HG03064 (cell line): ENCODE measurements at regions not wholly inside any gene's neighbourhood (a gene's known extent, or its start where the extent isn't known, plus 50 kb on each side); places are given as distances from the start of the nearest gene placed in this dataset.

Source experiments
- ATAC-seq: cut with Tn5 transposase; IDR thresholded peaks from one replicate; pipeline ENCODE4 v1.9.1; 2021; ENCODE audit warnings: low read depth; ENCODE audit not compliant: unreplicated experiment

DNA sequence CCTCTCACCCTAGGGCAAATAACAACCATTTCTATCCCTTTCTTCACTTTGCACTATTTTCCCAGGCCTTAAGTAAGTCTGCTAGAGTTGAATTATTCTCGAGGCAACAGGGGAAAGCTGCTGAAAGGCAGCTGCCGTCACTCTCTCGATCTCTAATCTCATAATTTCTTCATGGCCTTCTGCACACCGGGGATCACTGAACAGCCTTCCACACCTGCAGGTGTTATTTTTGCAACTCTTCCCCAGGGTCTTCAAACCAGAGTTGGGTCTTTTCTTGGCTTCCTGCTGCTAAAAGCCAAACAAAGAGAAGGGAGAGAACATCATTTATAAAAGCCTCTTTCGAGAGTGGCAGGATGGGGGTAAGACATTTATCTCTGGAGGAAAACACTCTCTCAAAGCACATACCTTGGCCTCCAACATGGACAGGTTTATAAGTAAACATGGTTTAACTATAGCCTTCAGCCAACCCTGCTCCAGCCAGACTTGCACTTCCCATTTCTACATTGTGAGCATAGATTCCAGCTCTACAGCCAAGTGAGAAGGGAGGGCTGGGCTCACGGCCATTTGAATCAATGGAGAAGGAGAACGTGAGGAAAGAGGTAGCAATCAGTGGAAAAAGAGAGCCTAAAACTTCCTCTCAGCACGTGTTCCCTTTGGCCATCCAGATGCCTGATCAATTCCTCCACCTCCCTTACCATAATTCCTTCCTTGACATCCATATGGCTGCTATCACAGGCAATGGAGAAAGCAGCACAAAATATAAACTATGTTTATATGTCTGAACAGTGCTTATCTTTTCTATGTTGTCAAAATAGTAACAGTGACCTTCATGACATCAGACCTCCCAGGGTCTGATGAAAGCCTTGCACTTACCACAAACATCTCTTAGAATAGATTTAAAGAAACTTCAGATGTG is 464.9 kb downstream of the TLE1 start:
- ATAC-seq, result no peak

DNA sequence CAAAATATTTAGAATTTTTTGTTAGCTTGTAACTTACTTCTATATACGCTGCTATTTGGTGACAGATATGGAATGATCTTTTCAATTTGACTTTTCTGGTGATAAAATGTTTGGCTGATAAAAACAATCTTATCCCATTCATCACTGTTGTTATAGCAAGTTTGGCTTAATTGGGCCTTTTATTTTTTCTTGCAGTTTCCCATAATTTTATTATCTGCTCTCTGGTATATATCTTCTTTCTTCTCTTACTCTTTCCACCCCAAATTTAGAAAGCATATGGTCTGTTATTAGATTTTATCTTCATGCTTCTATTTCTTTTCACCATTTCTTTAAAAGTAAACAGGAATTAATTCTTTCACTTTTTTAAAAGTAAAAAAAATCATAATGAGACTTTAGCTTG is 474.4 kb downstream of the TLE1 start:
- no peak for ATAC-seq

DNA sequence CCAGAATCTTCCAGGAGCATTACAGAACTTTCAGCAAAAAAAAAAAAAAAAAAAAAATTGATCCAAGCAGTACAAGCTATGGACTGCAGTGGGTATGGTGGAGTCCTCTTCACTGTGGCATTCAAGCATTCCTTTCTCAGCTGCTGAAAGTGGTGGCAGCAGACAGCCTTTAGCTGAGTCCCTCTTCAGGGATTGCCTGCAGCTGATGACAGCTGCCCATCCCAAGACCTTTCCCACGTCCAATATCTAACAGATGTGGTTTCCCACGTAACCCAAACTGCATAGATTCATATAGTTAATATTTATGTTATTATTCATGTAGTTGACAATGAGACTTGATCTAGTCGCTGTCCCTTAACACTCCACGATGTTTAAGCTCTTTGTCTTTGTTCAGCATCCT is 475.9 kb downstream of the TLE1 start:
- no peak for ATAC-seq

DNA sequence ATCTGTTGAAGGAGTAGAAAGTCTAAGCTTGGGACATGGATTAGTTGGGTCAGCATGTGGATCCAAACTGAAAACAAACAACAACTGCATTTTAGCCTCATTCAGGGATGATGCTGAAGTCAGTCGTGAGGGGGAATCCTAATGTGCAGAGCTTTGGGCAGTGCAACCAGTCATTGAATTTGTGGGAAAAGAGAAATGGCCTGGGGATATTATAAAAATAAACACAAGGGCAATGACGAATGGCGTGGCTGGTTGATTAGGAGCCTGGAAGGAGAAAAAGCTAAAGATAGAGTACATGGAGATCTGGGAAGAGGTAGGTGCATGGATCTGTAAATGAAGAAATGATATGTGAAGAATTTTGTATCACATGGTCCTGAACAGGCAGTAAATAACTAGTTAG is 477.6 kb downstream of the TLE1 start:
- no peak for ATAC-seq

DNA sequence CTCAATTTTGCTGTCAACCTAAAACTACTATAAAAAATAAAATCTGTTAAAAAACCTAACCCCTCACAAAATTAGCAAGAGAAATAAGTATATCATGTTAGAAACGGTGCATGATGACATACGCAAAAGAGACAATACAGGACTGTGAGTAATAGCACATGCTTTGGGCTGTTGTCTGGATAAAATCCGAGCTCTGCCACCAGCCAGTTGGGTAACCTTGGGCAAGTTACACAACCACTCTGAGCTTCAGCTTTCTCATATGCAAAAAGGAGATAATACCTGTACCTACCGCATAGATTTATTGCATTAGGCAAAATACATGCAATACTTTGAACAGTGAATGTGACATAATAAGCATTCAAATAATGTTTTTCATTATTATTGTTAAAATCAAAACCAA is 481.7 kb downstream of the TLE1 start:
- no peak for ATAC-seq

DNA sequence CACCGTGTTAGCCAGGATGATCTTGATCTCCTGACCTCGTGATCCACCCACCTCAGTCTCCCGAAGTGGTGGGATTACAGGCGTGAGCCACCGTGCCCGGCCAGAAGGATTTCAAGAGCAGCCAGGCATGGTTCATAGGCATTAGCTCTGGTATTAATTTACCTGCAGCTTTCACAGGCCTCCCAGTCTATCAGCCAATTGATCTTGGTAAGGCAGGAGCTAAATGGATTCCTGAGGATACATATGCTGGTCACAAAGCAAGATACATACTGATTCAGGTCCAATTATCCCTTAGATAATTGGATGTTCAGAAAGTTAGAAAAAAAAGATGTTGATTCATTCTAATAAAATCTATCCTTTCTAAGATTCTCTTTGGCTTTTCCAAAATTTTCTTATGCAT is 487.1 kb downstream of the TLE1 start:
- ATAC-seq, result no peak

DNA sequence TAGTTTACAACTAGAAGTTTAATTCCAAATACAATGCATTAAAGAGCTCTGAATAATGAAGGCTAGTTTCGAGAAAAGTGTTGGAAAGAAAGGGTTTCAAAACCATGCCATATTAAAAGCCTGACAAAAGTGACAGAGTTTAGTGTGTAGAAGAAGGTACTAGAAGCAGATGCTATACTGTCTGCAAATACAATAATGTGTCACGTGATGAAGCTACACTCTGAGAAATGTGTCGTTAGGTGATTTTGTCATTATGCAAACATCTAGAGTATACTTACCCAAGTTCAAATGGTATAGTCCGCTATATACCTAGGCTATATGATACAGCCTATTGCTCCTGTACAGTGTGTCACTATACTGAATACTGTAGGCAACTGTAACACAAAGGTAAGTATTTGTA is 494.1 kb downstream of the TLE1 start:
- no peak for ATAC-seq

DNA sequence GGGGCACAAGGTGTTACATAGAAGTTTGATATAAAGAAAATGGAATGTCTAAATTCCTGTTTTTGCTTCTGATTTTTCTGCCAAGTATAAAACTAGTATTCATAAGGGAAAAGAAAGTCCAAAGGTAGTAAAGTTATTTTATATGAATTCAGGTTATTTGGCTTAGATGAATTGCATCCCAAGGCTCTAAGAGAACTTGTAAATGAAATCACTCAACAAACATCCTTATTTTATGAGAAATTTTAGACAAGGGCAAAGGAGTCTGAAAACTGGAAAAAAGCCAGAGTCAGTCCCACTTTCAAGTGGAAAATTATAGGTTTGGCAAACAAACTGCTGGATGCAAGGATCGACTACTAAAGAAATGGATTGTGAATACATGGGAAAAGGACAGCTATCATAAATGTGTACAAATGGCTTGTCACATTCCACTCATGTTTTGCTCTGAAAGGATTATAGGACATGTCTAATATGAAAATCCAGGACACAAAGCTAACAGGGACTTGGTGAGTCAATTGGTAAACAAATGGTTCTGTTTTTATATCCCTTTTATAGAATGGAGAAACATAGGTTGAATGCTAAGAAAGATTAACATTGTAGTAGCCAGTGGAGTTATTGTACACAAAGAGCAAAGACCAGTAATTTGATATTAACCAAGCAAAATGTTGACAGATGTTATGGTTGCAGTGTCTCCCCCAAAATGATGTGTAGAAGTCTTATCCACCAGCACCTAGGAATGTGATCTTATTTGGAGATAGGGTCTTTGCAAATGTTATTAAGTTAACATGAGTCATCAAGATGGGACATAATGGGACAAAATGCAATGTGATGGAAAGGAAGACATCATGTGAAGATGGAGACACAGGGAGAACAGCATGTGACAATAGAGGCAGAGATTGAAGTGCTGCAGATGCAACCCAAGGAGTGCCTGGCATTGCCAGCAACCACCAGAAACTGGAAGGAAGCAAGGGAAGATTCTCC is 495.7 kb downstream of the TLE1 start:
- no peak for ATAC-seq

DNA sequence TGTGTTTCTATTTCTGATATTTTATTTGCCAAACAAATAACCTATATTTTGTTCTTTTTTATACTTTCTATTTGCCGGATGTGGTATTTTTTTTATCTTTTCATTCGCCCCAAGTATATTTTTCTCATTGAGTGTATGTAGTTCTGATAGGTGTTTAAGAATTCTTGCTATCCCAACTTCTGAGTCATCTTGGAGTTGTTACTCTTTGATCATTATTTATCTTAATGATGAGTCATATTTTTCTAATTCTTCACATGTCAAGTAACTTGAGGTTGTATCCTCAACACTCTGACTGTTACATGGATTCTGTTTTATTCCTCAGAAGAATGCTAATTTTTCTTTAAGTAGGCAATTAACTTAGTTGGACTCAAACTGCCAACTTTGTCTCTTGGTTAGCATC is 498.1 kb downstream of the TLE1 start:
- ATAC-seq, result no peak

DNA sequence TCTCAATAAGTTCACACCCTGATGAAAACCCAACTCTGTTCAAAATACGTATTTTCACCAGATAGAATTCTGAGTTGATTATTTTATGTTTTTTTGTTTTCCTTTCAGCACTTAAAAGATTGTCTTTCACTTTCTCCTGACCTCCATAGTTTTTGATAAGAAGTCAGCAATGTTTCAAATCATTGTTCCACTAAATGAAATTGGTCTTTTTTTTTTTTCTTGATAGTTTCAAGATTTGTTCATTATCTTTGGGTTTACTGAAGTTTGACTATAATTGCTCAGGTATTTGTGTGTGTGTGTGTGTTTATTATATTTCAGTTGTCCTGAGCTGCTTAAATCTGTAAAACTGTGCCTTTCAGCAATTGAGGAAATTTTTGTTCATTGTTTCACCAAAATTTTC is 498.7 kb downstream of the TLE1 start:
- ATAC-seq, result no peak

DNA sequence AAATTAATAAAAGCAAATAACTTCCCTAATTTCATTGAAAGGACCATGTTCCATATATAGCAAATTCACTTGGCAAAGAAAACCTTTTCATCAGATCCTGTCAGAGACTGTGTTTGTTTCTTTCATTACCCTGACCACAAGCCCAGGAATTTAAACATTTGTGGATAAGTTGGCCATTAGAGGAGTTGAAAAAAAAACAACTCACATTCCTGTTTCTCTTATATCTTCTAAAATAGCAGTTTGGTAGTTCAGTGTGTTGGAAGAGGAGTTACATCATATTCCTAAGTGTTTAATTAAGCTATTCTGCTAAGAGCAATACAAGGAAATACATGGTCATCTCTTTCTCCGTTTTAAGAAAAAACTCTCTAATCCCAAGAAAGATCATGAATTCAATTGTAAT is 505.6 kb downstream of the TLE1 start:
- no peak for ATAC-seq

DNA sequence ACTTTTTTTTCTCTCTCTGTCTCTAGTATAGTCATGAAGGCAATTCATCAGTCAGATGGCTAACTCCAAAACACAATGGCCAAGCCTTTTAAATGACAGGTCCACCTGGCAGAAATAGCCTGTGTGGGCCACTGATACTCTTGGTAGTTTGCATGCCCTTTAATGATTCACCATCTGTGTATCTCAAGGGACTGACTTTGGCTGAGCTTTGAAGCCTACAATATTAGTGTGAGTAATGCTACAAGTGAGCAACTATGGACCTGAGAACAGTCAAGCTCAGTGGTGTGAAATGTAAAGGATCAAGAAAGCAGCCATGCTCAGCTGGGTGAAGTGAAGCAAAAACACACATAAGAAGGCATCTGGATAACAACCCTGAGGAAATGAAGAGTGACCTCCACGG is 506.9 kb downstream of the TLE1 start:
- ATAC-seq, result no peak

DNA sequence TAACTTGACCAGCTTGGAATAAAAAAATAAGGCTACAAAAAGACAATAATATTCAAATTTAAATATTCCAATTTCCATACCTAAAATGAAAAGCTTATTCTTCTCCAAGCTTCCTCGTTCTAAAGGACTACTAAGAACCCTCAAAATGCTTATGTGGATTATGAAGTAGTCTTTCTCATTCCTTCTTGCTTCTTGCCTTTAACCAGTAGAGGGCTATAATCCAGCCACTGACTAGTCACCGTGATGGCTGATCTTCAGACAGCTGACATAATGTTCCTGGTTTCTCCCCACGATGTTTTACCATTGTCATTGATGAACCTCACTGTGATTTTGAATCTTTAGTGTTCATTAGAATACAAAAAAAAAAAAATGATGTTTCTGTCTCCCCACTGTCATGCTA is 515.3 kb downstream of the TLE1 start:
- ATAC-seq, result no peak

DNA sequence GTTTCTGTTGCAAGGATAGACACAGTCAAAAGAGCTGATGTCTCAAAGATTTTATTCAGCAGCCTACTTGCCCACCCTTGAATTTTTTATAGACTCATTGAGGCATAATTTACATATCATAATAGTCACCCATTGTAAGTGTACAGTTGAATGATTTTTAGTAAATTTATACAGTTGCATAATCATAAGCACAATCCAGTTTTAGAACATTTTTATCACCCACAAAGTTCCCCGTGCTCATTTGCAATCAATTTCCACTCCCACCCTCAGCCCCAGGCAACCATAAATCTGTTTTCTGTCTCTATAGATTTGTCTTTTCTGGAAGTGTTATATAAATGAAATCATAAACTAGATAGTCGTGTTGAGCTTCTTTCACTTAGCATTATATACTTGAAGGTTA is 517.7 kb downstream of the TLE1 start:
- no peak for ATAC-seq

DNA sequence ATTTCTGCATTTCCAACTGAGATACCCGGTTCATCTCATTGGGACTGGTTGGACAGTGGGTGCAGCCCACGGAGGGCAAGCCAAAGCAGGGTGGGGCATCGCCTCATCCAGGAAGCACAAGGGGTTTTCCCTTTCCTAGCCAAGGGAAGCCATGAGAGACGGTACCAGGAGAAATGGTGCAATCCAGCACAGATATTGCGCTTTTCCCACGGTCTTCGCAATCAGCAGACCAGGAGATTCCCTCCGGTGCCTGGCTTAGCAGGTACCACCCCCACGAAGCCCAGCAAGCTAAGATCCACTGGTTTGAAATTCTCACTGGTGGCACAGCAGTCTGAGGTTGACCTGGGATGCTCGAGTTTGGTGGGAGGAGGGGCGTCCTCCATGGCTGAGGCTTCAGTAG is 527.0 kb downstream of the TLE1 start:
- no peak for ATAC-seq

DNA sequence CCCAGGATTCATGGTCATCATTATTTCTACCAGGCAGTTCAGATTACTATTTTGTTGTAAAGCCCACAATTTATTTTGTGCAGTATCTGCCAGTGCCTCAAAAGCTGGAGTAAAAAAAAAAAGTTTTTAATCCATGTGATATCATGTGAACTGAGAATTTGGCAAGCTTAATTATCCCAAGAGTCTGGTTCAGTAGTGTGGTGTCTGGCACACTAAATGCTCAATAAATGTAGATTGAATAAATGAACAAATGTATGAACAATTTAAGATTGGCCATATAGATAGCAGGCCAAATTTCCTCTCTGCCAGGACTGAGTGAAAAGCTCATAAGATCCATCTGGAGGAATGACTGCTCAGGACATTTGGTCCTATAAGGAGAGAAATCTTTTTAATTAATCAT is 533.0 kb downstream of the TLE1 start:
- ATAC-seq, result no peak

DNA sequence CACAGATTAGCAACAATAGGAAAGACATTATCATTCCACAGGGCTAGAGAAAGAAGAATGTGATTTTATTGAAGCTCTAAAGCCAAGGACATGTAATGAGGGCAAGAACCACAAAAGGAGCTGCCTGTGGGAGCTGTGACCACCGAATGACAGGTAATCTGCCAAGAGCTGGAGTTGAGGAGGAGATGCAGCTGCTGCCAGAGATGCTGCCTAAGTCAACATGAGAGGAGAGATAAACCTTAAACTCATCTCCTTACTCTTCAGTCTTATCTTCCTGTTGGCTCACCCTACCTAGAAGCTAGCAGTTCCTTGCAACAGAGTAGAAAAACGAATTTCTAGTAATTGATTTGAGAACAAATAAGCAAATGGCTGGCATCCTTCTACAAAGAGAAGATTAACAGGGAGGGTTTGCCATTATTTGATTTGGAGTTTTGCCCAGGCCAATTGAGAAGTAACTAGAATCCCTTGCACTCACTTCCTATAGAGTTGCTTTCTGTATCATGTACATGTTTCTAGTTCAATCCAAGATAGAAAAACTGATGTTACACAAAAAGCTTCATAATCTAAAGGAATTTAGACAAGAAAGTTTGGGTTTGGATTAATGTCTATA is 539.2 kb downstream of the TLE1 start:
- ATAC-seq, result no peak

DNA sequence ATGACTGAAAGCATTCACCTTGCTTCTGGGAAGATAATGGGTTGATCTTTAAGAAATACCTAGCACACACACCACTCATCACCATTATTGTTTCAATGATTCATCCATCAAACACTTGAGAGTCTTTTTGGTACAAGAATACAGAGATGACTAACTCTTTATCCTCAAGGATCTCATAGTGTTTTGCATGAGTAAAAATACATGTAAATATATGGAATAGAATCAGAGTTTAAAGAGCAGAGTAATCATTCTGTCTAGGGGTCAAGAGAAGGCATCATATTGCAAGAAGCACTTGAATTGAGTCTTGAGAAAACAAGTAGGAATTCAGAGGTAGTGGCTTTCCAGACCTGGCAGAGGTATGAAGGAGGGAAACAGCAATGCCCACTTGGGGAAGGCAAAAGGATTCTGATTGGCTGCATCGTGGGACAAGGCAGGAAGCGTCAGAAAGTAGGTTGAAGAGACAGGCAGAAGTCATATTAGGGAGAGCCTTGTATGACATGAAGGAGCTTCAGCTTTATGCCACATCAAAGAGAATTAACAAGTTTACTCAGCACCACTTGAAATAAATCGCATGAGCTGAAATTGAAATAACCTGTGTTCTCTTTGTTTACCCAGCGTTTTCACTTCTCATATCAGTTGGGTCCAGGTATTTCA is 542.5 kb downstream of the TLE1 start:
- ATAC-seq, result no peak

DNA sequence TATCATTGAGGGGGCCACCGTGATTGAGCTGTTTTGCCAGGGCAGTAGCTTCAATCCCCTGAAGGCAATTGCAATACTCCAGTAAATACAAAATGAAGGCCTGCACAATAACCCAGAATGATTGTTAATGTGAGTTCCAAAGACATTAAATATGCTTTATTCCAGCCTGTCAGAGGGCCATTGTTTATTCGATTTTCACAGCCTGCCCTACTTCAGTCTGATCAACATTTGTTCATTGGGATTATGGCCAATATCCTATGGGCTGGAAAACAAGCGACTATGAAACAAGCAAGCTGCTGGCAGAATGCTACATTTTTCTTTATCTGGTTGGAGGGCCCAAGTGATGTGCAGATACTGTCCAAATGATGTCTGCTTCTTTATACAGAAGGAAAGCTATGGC is 543.1 kb downstream of the TLE1 start:
- no peak for ATAC-seq

DNA sequence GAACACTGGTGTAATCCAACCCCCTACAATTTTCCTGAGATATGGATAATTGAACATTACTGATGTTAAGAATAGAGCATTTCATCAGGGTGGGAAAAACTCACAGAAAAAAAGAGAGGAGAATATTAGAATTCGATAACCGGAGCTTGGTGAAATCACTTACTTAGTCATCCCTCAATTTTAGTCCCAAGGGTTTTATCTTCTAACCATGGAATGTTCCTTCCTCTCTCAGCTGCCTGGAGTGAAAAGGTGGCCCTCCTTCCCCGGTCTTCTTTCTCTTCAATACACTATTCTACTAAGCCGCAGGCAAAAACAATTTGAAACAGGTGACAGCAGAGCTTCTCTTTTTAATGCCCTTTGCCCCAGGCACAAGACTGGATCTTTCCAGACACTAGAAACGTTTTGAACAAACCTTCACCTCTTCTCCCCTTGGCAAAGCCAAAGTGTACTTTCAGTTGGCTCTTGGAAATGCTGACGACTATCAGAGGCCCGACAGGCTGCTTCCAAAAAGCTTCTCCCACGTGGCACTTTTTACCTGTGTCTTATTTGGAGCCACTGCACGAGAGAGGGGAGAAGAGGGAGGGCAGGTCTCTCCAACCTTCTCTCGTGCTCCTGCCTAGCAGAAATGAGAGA is 543.9 kb downstream of the TLE1 start:
- no peak for ATAC-seq
